Keratinocyte (primary cell): ENCODE measurements at regions not wholly inside any gene's neighbourhood (a gene's known extent, or its start where the extent isn't known, plus 50 kb on each side); places are given as distances from the start of the nearest gene placed in this dataset.

Experiments
- CTCF ChIP-seq, 3 experiments: IDR thresholded peaks in 1 of 3; conservative IDR thresholded peaks in 1 of 3; optimal IDR thresholded peaks in 1 of 3; 2 replicates in 2 of 3; 3 replicates in 1 of 3; pipeline versions ENCODE3 to v1.5.1; 2011; ENCODE audit warnings: low read length in 3 of 3, mild to moderate bottlenecking in 3 of 3, moderate library complexity in 2 of 3, control low read depth in 1 of 3, inconsistent platforms in 1 of 3; ENCODE audit not compliant: insufficient read depth in 2 of 3; ENCODE audit errors: extremely low read depth in 1 of 3
- EZH2 ChIP-seq: IDR thresholded peaks from one replicate; pipeline ENCODE4 v1.6.1; 2012; ENCODE audit warnings: inconsistent platforms, mild to moderate bottlenecking, low read length, moderate library complexity

GRCh38 chr20:52348434-52348833 is 156.9 kb upstream of the ZFP64 start:
- TF ChIP-seq CTCF (optimal IDR thresholded peaks at IDR 0.05 in 1 of 3, IDR thresholded peaks at IDR 0.05 in 1 of 3, conservative IDR thresholded peaks at IDR 0.05 in 1 of 3; ENCODE audit: extremely low read depth in 1 of 3, insufficient read depth in 2 of 3, low read length in 3 of 3) (no peak), EZH2 (no peak)
